MCF 10A (cell line): ENCODE measurements at regions not wholly inside any gene's neighbourhood (a gene's known extent, or its start where the extent isn't known, plus 50 kb on each side); places are given as distances from the start of the nearest gene placed in this dataset.
"Not testable (repeated sequence)": the region's sequence is repeated elsewhere in the genome, so short reads cannot be mapped to it uniquely, and the experiment has no call there.

Source experiments
- BruUV-seq: library from RNA; stranded (reverse); fragments of 400-500 nt; replicated peaks from 2 replicates; lab custom pipeline; 2021; lab: Mats Ljungman, UMichigan
- CTCF ChIA-PET: fragments of 300-600 bp; sonication (Branson Sonifier 250); formaldehyde crosslinking; extraction: SDS; loops from one replicate; lab custom pipeline; 2021; ENCODE audit warnings: antibody characterized with exemption, inconsistent platforms; lab: Yijun Ruan, JAX
- POLR2A ChIA-PET: fragments of 300-600, 350-650 bp; sonication (Branson Sonifier 250); formaldehyde crosslinking; extraction: SDS; loops from one replicate; lab custom pipeline; 2020; ENCODE audit warnings: antibody characterized with exemption, inconsistent platforms; lab: Yijun Ruan, JAX
- DNase-seq: peaks from one replicate; pipeline ENCODE4 v3.0.0-alpha.2; 2018; ENCODE audit not compliant: unreplicated experiment
- H3K27ac Mint-ChIP-seq: one replicate; pipeline ENCODE4 v1.8.0; 2022; ENCODE audit warnings: mild to moderate bottlenecking, low read depth, mixed read lengths; ENCODE audit not compliant: unreplicated experiment
- H3K27me3 Mint-ChIP-seq: one replicate; pipeline ENCODE4 v1.8.0; 2022; ENCODE audit warnings: mixed read lengths; ENCODE audit not compliant: insufficient read depth, unreplicated experiment
- H3K36me3 Mint-ChIP-seq: one replicate; pipeline ENCODE4 v1.8.0; 2022; ENCODE audit warnings: mild to moderate bottlenecking, moderate library complexity, mixed read lengths; ENCODE audit not compliant: insufficient read depth, unreplicated experiment
- H3K4me1 Mint-ChIP-seq: one replicate; pipeline ENCODE4 v1.8.0; 2022; ENCODE audit warnings: mixed read lengths; ENCODE audit not compliant: insufficient read depth, unreplicated experiment
- H3K4me3 Mint-ChIP-seq: one replicate; pipeline ENCODE4 v1.8.0; 2022; ENCODE audit warnings: mild to moderate bottlenecking, moderate library complexity, mixed read lengths; ENCODE audit not compliant: unreplicated experiment
- H3K9me3 Mint-ChIP-seq: one replicate; pipeline ENCODE4 v1.8.0; 2022; ENCODE audit warnings: mixed read lengths; ENCODE audit not compliant: unreplicated experiment
- CTCF ChIP-seq: fragments of 200-600 bp; IDR thresholded peaks from one replicate; pipeline ENCODE4 v1.8.0; 2022; ENCODE audit warnings: antibody characterized with exemption, mild to moderate bottlenecking; ENCODE audit not compliant: unreplicated experiment
- intact Hi-C: fragments of 100-400 bp; cut with micrococcal nuclease; formaldehyde crosslinking; loops from 2 replicates; pipeline ENCODE4 v1.14.1; 2022

GRCh38 chr3:6025032-6025431 is 835.9 kb upstream of the GRM7 start:
- Mint-ChIP-seq H3K9me3 (peaks cover 18% of the 10 kb centered on the region), H3K4me3 (no peak overlapping the region), H3K27ac (no peak overlapping the region), H3K27me3 (peaks cover 14% of the 10 kb centered on the region), H3K4me1 (no peaks in the 10 kb centered on the region), H3K36me3 (no peaks in the 10 kb centered on the region)
- TF ChIP-seq CTCF: no peak
- BruUV-seq: no TSS peak
- no peak for DNase-seq
- ChIA-PET POLR2A (no interaction called here), CTCF (no interaction called here)
- intact Hi-C loops: no loop called here

GRCh38 chr3:6030648-6031047 is 830.3 kb upstream of the GRM7 start:
- H3K36me3 Mint-ChIP-seq, H3K4me1 Mint-ChIP-seq, DNase-seq, H3K4me3 Mint-ChIP-seq, POLR2A ChIA-PET, H3K27ac Mint-ChIP-seq, CTCF ChIA-PET, BruUV-seq, intact Hi-C loops: not testable (repeated sequence)
- H3K27me3 Mint-ChIP-seq: peaks cover 14% of the 10 kb centered on the region
- H3K9me3 Mint-ChIP-seq: peaks cover 29% of the 10 kb centered on the region

- BruUV-seq: no TSS peak
- Mint-ChIP-seq H3K27ac (no peak overlapping the region), H3K4me1 (no peaks in the 10 kb centered on the region), H3K27me3 (no peaks in the 10 kb centered on the region), H3K9me3 (peaks cover 16% of the 10 kb centered on the region), H3K4me3 (no peak overlapping the region), H3K36me3 (peaks cover 5% of the 10 kb centered on the region)
- ChIA-PET CTCF (no interaction called here), POLR2A (no interaction called here)
- TF ChIP-seq CTCF: no peak
- intact Hi-C loops: no loop called here
- no peak for DNase-seq
These were observed 825.3 kb upstream of the GRM7 start for GRCh38 chr3:6035626-6036025.

- Mint-ChIP-seq H3K27ac (no peak overlapping the region), H3K36me3 (peaks cover 5% of the 10 kb centered on the region), H3K27me3 (no peaks in the 10 kb centered on the region), H3K4me1 (no peaks in the 10 kb centered on the region), H3K9me3 (peaks cover 8% of the 10 kb centered on the region), H3K4me3 (no peak overlapping the region)
- TF ChIP-seq CTCF: no peak
- CTCF ChIA-PET: interaction anchor here (0.8 kb wide), 1 partner anchor 228 kb away, joined by 3 read pairs; no protein-coding TSS in a partner anchor
- no peak for DNase-seq
- intact Hi-C loops: no loop called here
- POLR2A ChIA-PET: no interaction called here
- BruUV-seq: no TSS peak
These were observed 820.9 kb upstream of the GRM7 start for GRCh38 chr3:6039971-6040370.

GRCh38 chr3:6041894-6042293 is 819.0 kb upstream of the GRM7 start:
- BruUV-seq: no TSS peak
- no peaks in the 10 kb centered on the region for H3K4me1 Mint-ChIP-seq
- H3K27ac Mint-ChIP-seq: no peak overlapping the region
- no peaks in the 10 kb centered on the region for H3K27me3 Mint-ChIP-seq
- H3K9me3 Mint-ChIP-seq: peaks cover 10% of the 10 kb centered on the region
- ChIA-PET CTCF (no interaction called here), POLR2A (no interaction called here)
- peaks cover 5% of the 10 kb centered on the region for H3K36me3 Mint-ChIP-seq
- DNase-seq: no peak
- intact Hi-C loops: no loop called here
- no peak overlapping the region for H3K4me3 Mint-ChIP-seq
- TF ChIP-seq CTCF: no peak
